B cell (primary cell): ENCODE measurements at regions not wholly inside any gene's neighbourhood (a gene's known extent, or its start where the extent isn't known, plus 50 kb on each side); places are given as distances from the start of the nearest gene placed in this dataset.

Source experiments
- ATAC-seq: fragments of 200-7000 bp; cut with Tn5 transposase; one replicate; pipeline ENCODE4 v1.10.0; 2021; ENCODE audit warnings: low read depth, mild to moderate bottlenecking, moderate number of reproducible peaks, moderate library complexity
- CTCF ChIA-PET: fragments of 350-600 bp; sonication (Branson Sonifier 250); formaldehyde crosslinking; loops from one replicate; lab custom pipeline; 2021; ENCODE audit warnings: antibody characterized with exemption, inconsistent platforms; lab: Charles Lee
- POLR2A ChIA-PET: fragments of 350-600 bp; sonication (Branson Sonifier 250); formaldehyde crosslinking; loops from one replicate; lab custom pipeline; 2021; ENCODE audit warnings: antibody characterized with exemption; lab: Charles Lee
- DNase-seq: peaks from one replicate; pipeline ENCODE4 v3.0.0; 2013
- H2AFZ ChIP-seq: 2 replicates; pipeline ENCODE4 v1.6.1; 2012; ENCODE audit warnings: mild to moderate bottlenecking, low read depth, low read length; ENCODE audit not compliant: insufficient read depth, poor library complexity, severe bottlenecking
- H3K27ac ChIP-seq, 2 donors: 1 replicate in 1 of 2; 2 replicates in 1 of 2; pipeline ENCODE4 v1.5.1; 2012 to 2013; ENCODE audit warnings: low read length in 2 of 2, mild to moderate bottlenecking in 2 of 2, moderate library complexity in 1 of 2
- H3K27me3 ChIP-seq, 4 experiments: fragments of 200-600 bp in 1 of 4; sonication (generic) in 1 of 4; replicated peaks in 1 of 4; 1 replicate in 2 of 4; 2 replicates in 2 of 4; pipeline versions ENCODE4 v1.6.1 to v1.7.0; 2013 to 2016; ENCODE audit warnings: low read length in 3 of 4, mild to moderate bottlenecking in 2 of 4, mixed read lengths in 1 of 4, moderate library complexity in 1 of 4; ENCODE audit not compliant: insufficient read depth in 4 of 4, control insufficient read depth in 3 of 4; ENCODE audit errors: control extremely low read depth in 1 of 4
- H3K36me3 ChIP-seq, 2 experiments: replicated peaks in 1 of 2; 1 replicate in 1 of 2; 2 replicates in 1 of 2; pipeline versions ENCODE4 v1.6.1 to v1.7.1; 2013; ENCODE audit warnings: low read length in 1 of 2; ENCODE audit not compliant: insufficient read depth in 2 of 2, control insufficient read depth in 1 of 2; ENCODE audit errors: control extremely low read depth in 1 of 2, extremely low read depth in 1 of 2
- H3K4me1 ChIP-seq, 2 donors: fragments of 200-600 bp in 1 of 2; sonication (generic) in 1 of 2; 1 replicate in 1 of 2; 2 replicates in 1 of 2; pipeline versions ENCODE4 v1.5.1 to v1.6.1; 2013 to 2017; ENCODE audit warnings: low read length in 2 of 2; ENCODE audit not compliant: control insufficient read depth in 2 of 2, insufficient read depth in 2 of 2
- H3K4me2 ChIP-seq: replicated peaks from 2 replicates; pipeline ENCODE3; 2012; ENCODE audit warnings: mild to moderate bottlenecking, low read depth, low read length; ENCODE audit not compliant: poor library complexity, severe bottlenecking
- H3K4me3 ChIP-seq, 5 experiments: fragments of 200-600 bp in 1 of 5; sonication (generic) in 1 of 5; 1 replicate in 3 of 5; 2 replicates in 2 of 5; pipeline versions ENCODE4 v1.5.1 to v1.7.0; 2011 to 2016; ENCODE audit warnings: low read length in 4 of 5, mild to moderate bottlenecking in 4 of 5, low read depth in 2 of 5, control low read depth in 1 of 5, moderate library complexity in 1 of 5; ENCODE audit not compliant: insufficient read depth in 1 of 5; ENCODE audit errors: control extremely low read depth in 1 of 5, extremely low read depth in 1 of 5
- H3K79me2 ChIP-seq: fragments of 200-600 bp; sonication (generic); one replicate; pipeline ENCODE4 v1.6.0; 2016; ENCODE audit warnings: low read length; ENCODE audit not compliant: control insufficient read depth, insufficient read depth
- H3K9ac ChIP-seq: fragments of 200-600 bp; sonication (generic); 2 replicates; pipeline ENCODE4 v1.6.1; 2017; ENCODE audit warnings: mild to moderate bottlenecking, low read length, moderate library complexity
- H3K9me3 ChIP-seq, 3 donors: one replicate each; pipeline versions ENCODE4 v1.6.1 to v1.7.1; 2013; ENCODE audit warnings: low read length in 2 of 3; ENCODE audit not compliant: control insufficient read depth in 2 of 3, insufficient read depth in 1 of 3; ENCODE audit errors: control extremely low read depth in 1 of 3
- H4K20me1 ChIP-seq: 2 replicates; pipeline ENCODE4 v1.6.0; 2012; ENCODE audit warnings: mild to moderate bottlenecking, low read length; ENCODE audit not compliant: insufficient read depth, control insufficient read depth, poor library complexity, severe bottlenecking
- H3K27ac Mint-ChIP-seq: one replicate; pipeline ENCODE4 v1.8.0; 2021; ENCODE audit warnings: mixed read lengths
- H3K27me3 Mint-ChIP-seq: one replicate; pipeline ENCODE4 v1.8.0; 2021; ENCODE audit warnings: mixed read lengths
- H3K4me1 Mint-ChIP-seq: one replicate; pipeline ENCODE4 v1.8.0; 2021; ENCODE audit warnings: mixed read lengths
- H3K4me3 Mint-ChIP-seq: one replicate; pipeline ENCODE4 v1.8.0; 2021; ENCODE audit warnings: mixed read lengths
- H3K9me3 Mint-ChIP-seq: one replicate; pipeline ENCODE4 v1.8.0; 2022; ENCODE audit warnings: mixed read lengths; ENCODE audit not compliant: insufficient read depth
- CTCF ChIP-seq: fragments of 200-600 bp; IDR thresholded peaks from one replicate; pipeline ENCODE4 v1.8.0; 2022; ENCODE audit warnings: antibody characterized with exemption, mild to moderate bottlenecking
- EZH2 ChIP-seq: IDR thresholded peaks from 2 replicates; pipeline ENCODE4 v1.6.1; 2012; ENCODE audit warnings: borderline replicate concordance, low read depth, mild to moderate bottlenecking, moderate library complexity, low read length; ENCODE audit not compliant: insufficient read depth, poor library complexity, severe bottlenecking
- WGBS: methylation state at CpG from one replicate; pipeline ENCODE4 v1.1.5; 2013; ENCODE audit warnings: missing lambda C conversion rate; ENCODE audit not compliant: insufficient coverage; 5-methylcytosine and 5-hydroxymethylcytosine counted together
- intact Hi-C: fragments of 100-400 bp; cut with micrococcal nuclease; formaldehyde crosslinking; loops from one replicate; pipeline ENCODE4 v1.10.0; 2022

- Mint-ChIP-seq H3K4me3 (no peak overlapping the region), H3K4me1 (peaks cover 3% of the 10 kb centered on the region), H3K27ac (no peak overlapping the region), H3K9me3 (no peaks in the 10 kb centered on the region), H3K27me3 (peaks cover 4% of the 10 kb centered on the region)
- H3K27ac ChIP-seq = no peak overlapping the region
- H3K79me2 ChIP-seq = no peaks in the 10 kb centered on the region
- H3K4me3 ChIP-seq = no peak overlapping the region
- WGBS = 54% methylated on average over 22 of the region's 22 CpGs
- H3K27me3 ChIP-seq = peaks cover 0 to 4% (median 0%) of the 10 kb centered on the region in 4 experiments
- ATAC-seq (no peak), DNase-seq (no peak)
- TF ChIP-seq EZH2 = no peak
- no peak for TF ChIP-seq CTCF
- no peaks in the 10 kb centered on the region for H4K20me1 ChIP-seq
- no peak overlapping the region for H2AFZ ChIP-seq
- no peaks in the 10 kb centered on the region for H3K36me3 ChIP-seq
- no peak overlapping the region for H3K9ac ChIP-seq
- H3K4me2 ChIP-seq = no peak overlapping the region
- ChIA-PET POLR2A (no interaction called here), CTCF (no interaction called here)
- peaks cover 0 to 7% (median 0%) of the 10 kb centered on the region in 3 donors for H3K9me3 ChIP-seq
- intact Hi-C loops = no loop called here
- H3K4me1 ChIP-seq = no peaks in the 10 kb centered on the region
Measured at GRCh38 chr13:111460548-111461444, 140.4 kb downstream of the TEX29 start.

- H3K4me3 Mint-ChIP-seq = no peak overlapping the region
- POLR2A ChIA-PET = no interaction called here
- Histone ChIP-seq H3K27ac (no peak overlapping the region), H3K4me2 (no peak overlapping the region), H3K27me3 (peaks cover 0 to 4% (median 0%) of the 10 kb centered on the region in 4 experiments), H3K9me3 (peaks cover 0 to 4% (median 0%) of the 10 kb centered on the region in 3 donors), H4K20me1 (no peaks in the 10 kb centered on the region), H3K9ac (no peak overlapping the region), H3K4me3 (no peak overlapping the region), H3K4me1 (no peaks in the 10 kb centered on the region), H3K79me2 (no peaks in the 10 kb centered on the region), H3K36me3 (no peaks in the 10 kb centered on the region), H2AFZ (no peak overlapping the region)
- 19% methylated on average over 15 of the region's 15 CpGs for WGBS
- intact Hi-C loops = no loop called here
- H3K4me1 Mint-ChIP-seq = peaks cover 3% of the 10 kb centered on the region
- DNase-seq (no peak), ATAC-seq (no peak)
- TF ChIP-seq EZH2 (no peak), CTCF (no peak)
- peaks cover 4% of the 10 kb centered on the region for H3K27me3 Mint-ChIP-seq
- H3K27ac Mint-ChIP-seq = no peak overlapping the region
- H3K9me3 Mint-ChIP-seq = no peaks in the 10 kb centered on the region
- CTCF ChIA-PET = no interaction called here
Measured at GRCh38 chr13:111461445-111462149, 141.2 kb downstream of the TEX29 start.
